ENCODE measurements at regions not wholly inside any gene's neighbourhood (a gene's known extent, or its start where the extent isn't known, plus 50 kb on each side); places are given as distances from the start of the nearest gene placed in this dataset.
A peak's percentile ranks its signal among the peaks of the same experiment; 100 is the strongest.

- in situ Hi-C loops (cut with HindIII; ENCODE audit: extremely low pct_ligation_motif_present, low pct_unique_long_range_greater_than_20kb), result loop anchor here (10.0 kb wide), 2 partner anchors 113 to 473 kb away; no protein-coding TSS in a partner anchor
These were observed 126.4 kb downstream of the BTC start for GRCh38 chr4:74667944-74668343.

GRCh38 chr4:74669702-74670101, 124.6 kb downstream of the BTC start:
- Histone ChIP-seq H3K9me3 (ENCODE audit: low read length) (no peaks in the 10 kb centered on the region), H3K27ac (ENCODE audit: extremely low read length, insufficient read depth, low read length) (no peak overlapping the region), H3K9ac (ENCODE audit: insufficient read depth, low read depth, low read length) (no peak overlapping the region), H4K20me1 (ENCODE audit: insufficient read depth, low read length) (no peaks in the 10 kb centered on the region), H3K4me2 (ENCODE audit: low read depth, low read length) (no peak overlapping the region), H3K27me3 (ENCODE audit: control insufficient read depth in 1 of 2, insufficient read depth in 2 of 2, low read length in 2 of 2) (no peaks in the 10 kb centered on the region), H3K4me1 (ENCODE audit: insufficient read depth, low read length) (peaks cover 7% of the 10 kb centered on the region; the same call in 1 of the 2 replicates), H2AFZ (ENCODE audit: low read length) (no peak overlapping the region), H3K79me2 (ENCODE audit: insufficient read depth, low read length) (no peaks in the 10 kb centered on the region), H3K4me3 (replicated peaks in 1 of 3; ENCODE audit: insufficient read depth in 1 of 3, low read depth in 2 of 3, low read length in 3 of 3) (no peak overlapping the region), H3K36me3 (replicated peaks in 1 of 2; ENCODE audit: control insufficient read depth in 1 of 2, insufficient read depth in 2 of 2, low read length in 2 of 2) (no peaks in the 10 kb centered on the region)
- no TSS peak for BruUV-seq (replicated peaks)
- DNase-seq (ENCODE audit: low spot score), result no peak
- intact Hi-C loops (cut with micrococcal nuclease; ENCODE audit: unreplicated experiment), result loop anchor here (2.0 kb wide), 1 partner anchor 137 kb away; no protein-coding TSS in a partner anchor
- CTCF ChIA-PET (ENCODE audit: low intra/inter-chr PET ratio, low total read pairs), result interaction anchor here (2.1 to 3.0 kb wide), 2 partner anchors 293 to 349 kb away, joined by 10 to 36 read pairs; no protein-coding TSS in a partner anchor
- no peak for ATAC-seq
- POLR2A ChIA-PET, result no interaction called here
- FAIRE-seq, result no peak
- in situ Hi-C loops (cut with HindIII; ENCODE audit: extremely low pct_ligation_motif_present, low pct_unique_long_range_greater_than_20kb), result loop anchor here (5.0 to 10.0 kb wide), 5 partner anchors 115 to 475 kb away; no protein-coding TSS in a partner anchor
- WGBS (ENCODE audit: low lambda C conversion rate), result 97% methylated on average over 3 of the region's 3 CpGs
- TF ChIP-seq ZNF235 (CRISPR knock-in tag; IDR thresholded peaks at IDR 0.05; ENCODE audit: borderline replicate concordance), result no peak
- TF ChIP-seq ZNF768 (CRISPR knock-in tag; IDR thresholded peaks at IDR 0.05), result peak; percentile 52; the same call in 1 of the 2 replicates
- TF ChIP-seq ZNF674 (CRISPR knock-in tag; IDR thresholded peaks at IDR 0.05; ENCODE audit: low read depth), result no peak
- TF ChIP-seq MTF1 (CRISPR knock-in tag; IDR thresholded peaks at IDR 0.05), result no peak

More at GRCh38 chr4:74667944-74668343, 126.4 kb downstream of the BTC start:
- Histone ChIP-seq H2AFZ (ENCODE audit: low read length) (no peak overlapping the region), H3K9me3 (ENCODE audit: low read length) (no peaks in the 10 kb centered on the region), H3K27me3 (ENCODE audit: control insufficient read depth in 1 of 2, insufficient read depth in 2 of 2, low read length in 2 of 2) (no peaks in the 10 kb centered on the region), H3K9ac (ENCODE audit: insufficient read depth, low read depth, low read length) (no peak overlapping the region), H4K20me1 (ENCODE audit: insufficient read depth, low read length) (no peaks in the 10 kb centered on the region), H3K79me2 (ENCODE audit: insufficient read depth, low read length) (no peaks in the 10 kb centered on the region), H3K36me3 (replicated peaks in 1 of 2; ENCODE audit: control insufficient read depth in 1 of 2, insufficient read depth in 2 of 2, low read length in 2 of 2) (no peaks in the 10 kb centered on the region), H3K4me1 (ENCODE audit: insufficient read depth, low read length) (peaks cover 12% of the 10 kb centered on the region; the same call in 1 of the 2 replicates), H3K4me3 (replicated peaks in 1 of 3; ENCODE audit: insufficient read depth in 1 of 3, low read depth in 2 of 3, low read length in 3 of 3) (no peak overlapping the region), H3K27ac (ENCODE audit: extremely low read length, insufficient read depth, low read length) (no peak overlapping the region), H3K4me2 (ENCODE audit: low read depth, low read length) (no peak overlapping the region)
- FAIRE-seq, result no peak
- intact Hi-C loops (cut with micrococcal nuclease; ENCODE audit: unreplicated experiment), result no loop called here
- CTCF ChIA-PET (ENCODE audit: low intra/inter-chr PET ratio, low total read pairs), result no interaction called here
- no peak for ATAC-seq
- POLR2A ChIA-PET, result interaction anchor here (1.1 kb wide), 1 partner anchor 14 kb away, joined by 3 read pairs; no protein-coding TSS in a partner anchor
- BruUV-seq (replicated peaks), result no TSS peak
- TF ChIP-seq ZNF224 (CRISPR knock-in tag; IDR thresholded peaks at IDR 0.05) (no peak), ZSCAN5A (CRISPR knock-in tag; IDR thresholded peaks at IDR 0.05; ENCODE audit: borderline replicate concordance) (no peak), MAFF (IDR thresholded peaks at IDR 0.05; ENCODE audit: low read depth, low read length) (no peak), HNRNPL (IDR thresholded peaks at IDR 0.05; ENCODE audit: low read depth, low read length) (no peak)
- no peak for DNase-seq (ENCODE audit: low spot score)
